ENCODE measurements at regions not wholly inside any gene's neighbourhood (a gene's known extent, or its start where the extent isn't known, plus 50 kb on each side); places are given as distances from the start of the nearest gene placed in this dataset.

GRCh38 chr10:85400981-85401695, 965.5 kb downstream of the GRID1 start (continued):
- TF ChIP-seq, protein P1, sequence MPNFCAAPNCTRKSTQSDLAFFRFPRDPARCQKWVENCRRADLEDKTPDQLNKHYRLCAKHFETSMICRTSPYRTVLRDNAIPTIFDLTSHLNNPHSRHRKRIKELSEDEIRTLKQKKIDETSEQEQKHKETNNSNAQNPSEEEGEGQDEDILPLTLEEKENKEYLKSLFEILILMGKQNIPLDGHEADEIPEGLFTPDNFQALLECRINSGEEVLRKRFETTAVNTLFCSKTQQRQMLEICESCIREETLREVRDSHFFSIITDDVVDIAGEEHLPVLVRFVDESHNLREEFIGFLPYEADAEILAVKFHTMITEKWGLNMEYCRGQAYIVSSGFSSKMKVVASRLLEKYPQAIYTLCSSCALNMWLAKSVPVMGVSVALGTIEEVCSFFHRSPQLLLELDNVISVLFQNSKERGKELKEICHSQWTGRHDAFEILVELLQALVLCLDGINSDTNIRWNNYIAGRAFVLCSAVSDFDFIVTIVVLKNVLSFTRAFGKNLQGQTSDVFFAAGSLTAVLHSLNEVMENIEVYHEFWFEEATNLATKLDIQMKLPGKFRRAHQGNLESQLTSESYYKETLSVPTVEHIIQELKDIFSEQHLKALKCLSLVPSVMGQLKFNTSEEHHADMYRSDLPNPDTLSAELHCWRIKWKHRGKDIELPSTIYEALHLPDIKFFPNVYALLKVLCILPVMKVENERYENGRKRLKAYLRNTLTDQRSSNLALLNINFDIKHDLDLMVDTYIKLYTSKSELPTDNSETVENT (CRISPR knock-in tag; IDR thresholded peaks at IDR 0.05) = no peak

DNA sequence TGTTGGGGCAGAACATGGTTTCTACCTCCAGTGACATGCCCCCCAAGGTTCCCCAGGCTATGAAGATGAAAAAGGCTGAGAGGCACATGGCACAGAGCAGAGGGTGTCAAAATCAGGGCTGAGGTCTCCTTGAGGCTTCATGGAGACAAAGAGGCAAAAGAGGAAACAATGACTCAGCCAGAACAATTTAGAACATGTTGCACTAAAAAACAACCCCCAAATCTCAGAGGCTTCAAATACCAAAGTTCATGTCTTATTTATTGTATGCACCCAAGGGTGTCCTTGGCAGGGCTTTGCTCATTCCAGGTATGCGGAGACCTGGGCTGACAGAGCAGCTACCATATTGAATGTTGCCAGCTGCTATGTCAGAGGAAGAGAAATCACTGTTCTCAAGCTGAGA, 964.1 kb downstream of the GRID1 start:
- no peak for ATAC-seq
- ChIA-PET POLR2A (no interaction called here), CTCF (ENCODE audit: low intra/inter-chr PET ratio) (no interaction called here)
- intact Hi-C loops (cut with micrococcal nuclease) = no loop called here
- Histone ChIP-seq H2AFZ (ENCODE audit: low read depth, low read length) (no peak overlapping the region), H3K4me3 (no peak overlapping the region), H3K27ac (ENCODE audit: extremely low read depth, low read depth, low read length) (no peak overlapping the region), H4K20me1 (replicated peaks; ENCODE audit: control insufficient read depth, insufficient read depth, low read length) (no peaks in the 10 kb centered on the region), H3K36me3 (ENCODE audit: control insufficient read depth, insufficient read depth, low read length) (no peaks in the 10 kb centered on the region), H3K79me2 (ENCODE audit: control insufficient read depth, insufficient read depth, low read length) (no peaks in the 10 kb centered on the region), H3K9ac (ENCODE audit: insufficient read depth in 1 of 2, low read depth in 2 of 2, low read length in 2 of 2) (no peak overlapping the region), H3K4me2 (ENCODE audit: insufficient read depth, low read length) (no peak overlapping the region), H3K27me3 (ENCODE audit: control insufficient read depth in 2 of 2, insufficient read depth in 2 of 2, low read length in 2 of 2) (no peaks in the 10 kb centered on the region), H3K9me3 (replicated peaks; ENCODE audit: control insufficient read depth, insufficient read depth, low read depth, low read length) (no peaks in the 10 kb centered on the region), H3K9me1 (ENCODE audit: control insufficient read depth, insufficient read depth, low read length) (no peaks in the 10 kb centered on the region), H3K4me1 (replicated peaks in 1 of 2; ENCODE audit: control insufficient read depth in 2 of 2, insufficient read depth in 2 of 2, low read length in 2 of 2) (no peaks in the 10 kb centered on the region)
- no peak for FAIRE-seq
- in situ Hi-C loops (cut with MboI) = no loop called here
- no peak for DNase-seq (ENCODE audit: extremely low read depth in 1 of 4, low spot score in 3 of 4)
- BruUV-seq (replicated peaks) = no TSS peak
- WGBS (ENCODE audit: insufficient coverage, low coverage, missing lambda C conversion rate) = 7% methylated on average over 1 of the region's 1 CpG
- no peak for TF ChIP-seq MED1 (CRISPR knock-in tag; IDR thresholded peaks at IDR 0.05; ENCODE audit: borderline replicate concordance)
- TF ChIP-seq NONO (IDR thresholded peaks at IDR 0.05; ENCODE audit: low read depth in 2 of 2, low read length in 1 of 2) = no peak
- no peak for TF ChIP-seq HLTF (IDR thresholded peaks at IDR 0.05)
- TF ChIP-seq, protein P2, sequence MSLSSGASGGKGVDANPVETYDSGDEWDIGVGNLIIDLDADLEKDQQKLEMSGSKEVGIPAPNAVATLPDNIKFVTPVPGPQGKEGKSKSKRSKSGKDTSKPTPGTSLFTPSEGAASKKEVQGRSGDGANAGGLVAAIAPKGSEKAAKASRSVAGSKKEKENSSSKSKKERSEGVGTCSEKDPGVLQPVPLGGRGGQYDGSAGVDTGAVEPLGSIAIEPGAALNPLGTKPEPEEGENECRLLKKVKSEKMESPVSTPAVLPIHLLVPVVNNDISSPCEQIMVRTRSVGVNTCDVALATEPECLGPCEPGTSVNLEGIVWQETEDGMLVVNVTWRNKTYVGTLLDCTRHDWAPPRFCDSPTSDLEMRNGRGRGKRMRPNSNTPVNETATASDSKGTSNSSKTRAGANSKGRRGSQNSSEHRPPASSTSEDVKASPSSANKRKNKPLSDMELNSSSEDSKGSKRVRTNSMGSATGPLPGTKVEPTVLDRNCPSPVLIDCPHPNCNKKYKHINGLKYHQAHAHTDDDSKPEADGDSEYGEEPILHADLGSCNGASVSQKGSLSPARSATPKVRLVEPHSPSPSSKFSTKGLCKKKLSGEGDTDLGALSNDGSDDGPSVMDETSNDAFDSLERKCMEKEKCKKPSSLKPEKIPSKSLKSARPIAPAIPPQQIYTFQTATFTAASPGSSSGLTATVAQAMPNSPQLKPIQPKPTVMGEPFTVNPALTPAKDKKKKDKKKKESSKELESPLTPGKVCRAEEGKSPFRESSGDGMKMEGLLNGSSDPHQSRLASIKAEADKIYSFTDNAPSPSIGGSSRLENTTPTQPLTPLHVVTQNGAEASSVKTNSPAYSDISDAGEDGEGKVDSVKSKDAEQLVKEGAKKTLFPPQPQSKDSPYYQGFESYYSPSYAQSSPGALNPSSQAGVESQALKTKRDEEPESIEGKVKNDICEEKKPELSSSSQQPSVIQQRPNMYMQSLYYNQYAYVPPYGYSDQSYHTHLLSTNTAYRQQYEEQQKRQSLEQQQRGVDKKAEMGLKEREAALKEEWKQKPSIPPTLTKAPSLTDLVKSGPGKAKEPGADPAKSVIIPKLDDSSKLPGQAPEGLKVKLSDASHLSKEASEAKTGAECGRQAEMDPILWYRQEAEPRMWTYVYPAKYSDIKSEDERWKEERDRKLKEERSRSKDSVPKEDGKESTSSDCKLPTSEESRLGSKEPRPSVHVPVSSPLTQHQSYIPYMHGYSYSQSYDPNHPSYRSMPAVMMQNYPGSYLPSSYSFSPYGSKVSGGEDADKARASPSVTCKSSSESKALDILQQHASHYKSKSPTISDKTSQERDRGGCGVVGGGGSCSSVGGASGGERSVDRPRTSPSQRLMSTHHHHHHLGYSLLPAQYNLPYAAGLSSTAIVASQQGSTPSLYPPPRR (CRISPR knock-in tag; IDR thresholded peaks at IDR 0.05; ENCODE audit: borderline replicate concordance) = no peak
- no peak for TF ChIP-seq ZNF280A (IDR thresholded peaks at IDR 0.05; ENCODE audit: low read depth, partially characterized antibody)

Data from K562 (cell line).